HG02642 (cell line): ENCODE measurements at regions not wholly inside any gene's neighbourhood (a gene's known extent, or its start where the extent isn't known, plus 50 kb on each side); places are given as distances from the start of the nearest gene placed in this dataset.
"Not testable (repeated sequence)": the region's sequence is repeated elsewhere in the genome, so short reads cannot be mapped to it uniquely, and the experiment has no call there.

Source experiments
- ATAC-seq: cut with Tn5 transposase; IDR thresholded peaks from one replicate; pipeline ENCODE4 v1.9.1; 2021; ENCODE audit warnings: mild to moderate bottlenecking; ENCODE audit not compliant: unreplicated experiment, poor library complexity

- ATAC-seq = no peak
Observed at GRCh38 chr13:87259479-87260083, 411.6 kb upstream of the SLITRK5 start.

- no peak for ATAC-seq
Observed at GRCh38 chr13:87274209-87274819, 396.9 kb upstream of the SLITRK5 start.

GRCh38 chr13:87280139-87280538, 391.0 kb upstream of the SLITRK5 start:
- ATAC-seq = no peak

GRCh38 chr13:87287721-87288120, 383.4 kb upstream of the SLITRK5 start:
- ATAC-seq = no peak

- no peak for ATAC-seq
Observed at GRCh38 chr13:87295636-87296035, 375.5 kb upstream of the SLITRK5 start.

- no peak for ATAC-seq
Observed at GRCh38 chr13:87302034-87302433, 369.1 kb upstream of the SLITRK5 start.

- ATAC-seq = no peak
Observed at GRCh38 chr13:87302931-87303330, 368.2 kb upstream of the SLITRK5 start.

GRCh38 chr13:87311165-87311564, 360.0 kb upstream of the SLITRK5 start:
- ATAC-seq = no peak

GRCh38 chr13:87314822-87315221, 356.3 kb upstream of the SLITRK5 start:
- no peak for ATAC-seq

GRCh38 chr13:87322386-87322785, 348.8 kb upstream of the SLITRK5 start:
- ATAC-seq = no peak

- no peak for ATAC-seq
Observed at GRCh38 chr13:87324558-87324957, 346.6 kb upstream of the SLITRK5 start.

GRCh38 chr13:87331178-87331577, 340.0 kb upstream of the SLITRK5 start:
- ATAC-seq = no peak

- ATAC-seq = no peak
Observed at GRCh38 chr13:87333599-87333998, 337.6 kb upstream of the SLITRK5 start.

GRCh38 chr13:87334176-87334575, 337.0 kb upstream of the SLITRK5 start:
- no peak for ATAC-seq

GRCh38 chr13:87336346-87336889, 334.8 kb upstream of the SLITRK5 start:
- not testable (repeated sequence) for ATAC-seq

GRCh38 chr13:87344176-87344575, 327.0 kb upstream of the SLITRK5 start:
- no peak for ATAC-seq

- ATAC-seq = no peak
Observed at GRCh38 chr13:87355451-87355850, 315.7 kb upstream of the SLITRK5 start.

- no peak for ATAC-seq
Observed at GRCh38 chr13:87356314-87356713, 314.9 kb upstream of the SLITRK5 start.

GRCh38 chr13:87358319-87358718, 312.9 kb upstream of the SLITRK5 start:
- no peak for ATAC-seq

GRCh38 chr13:87361216-87361615, 310.0 kb upstream of the SLITRK5 start:
- no peak for ATAC-seq

- ATAC-seq = no peak
Observed at GRCh38 chr13:87368639-87369038, 302.5 kb upstream of the SLITRK5 start.

GRCh38 chr13:87376081-87376480, 295.1 kb upstream of the SLITRK5 start:
- ATAC-seq = no peak
